HepG2 (cell line): ENCODE measurements at regions not wholly inside any gene's neighbourhood (a gene's known extent, or its start where the extent isn't known, plus 50 kb on each side); places are given as distances from the start of the nearest gene placed in this dataset.

ENCODE experiments used
- ATF3 ChIP-seq: sonication (generic); formaldehyde crosslinking; IDR thresholded peaks from 2 replicates; pipeline ENCODE4 v1.4.0; 2020; ENCODE audit warnings: missing genetic modification reagents
- PREB ChIP-seq: sonication (generic); formaldehyde crosslinking; IDR thresholded peaks from 2 replicates; pipeline ENCODE4 v1.4.0; 2020; ENCODE audit warnings: missing genetic modification reagents
- SOX6 ChIP-seq, 2 experiments: fragments of 450-650 bp in 1 of 2; sonication (generic) in 1 of 2; formaldehyde crosslinking in 1 of 2; IDR thresholded peaks; 2 replicates each; pipeline versions ENCODE4 v1.4.0 to v1.6.1; 2017 to 2020; ENCODE audit warnings: antibody characterized with exemption in 1 of 2, mild to moderate bottlenecking in 1 of 2, missing genetic modification reagents in 1 of 2

- no peak for TF ChIP-seq SOX6 (IDR thresholded peaks at IDR 0.05)
- TF ChIP-seq SOX6 (CRISPR knock-in tag; IDR thresholded peaks at IDR 0.05): no peak
- TF ChIP-seq ATF3 (CRISPR knock-in tag): no peak
- TF ChIP-seq PREB (CRISPR knock-in tag): no peak
Measured at GRCh38 chr4:95909211-95909610, 69.3 kb downstream of the PDHA2 start.
